GM13977 (cell line): ENCODE measurements at regions not wholly inside any gene's neighbourhood (a gene's known extent, or its start where the extent isn't known, plus 50 kb on each side); places are given as distances from the start of the nearest gene placed in this dataset.

Experiments
- DNase-seq: peaks from one replicate; pipeline ENCODE4 v3.0.0; 2012; ENCODE audit warnings: low spot score
- CTCF ChIP-seq: IDR thresholded peaks from 2 replicates; pipeline ENCODE4 v1.5.1; 2012; ENCODE audit warnings: mild to moderate bottlenecking, control low read depth; ENCODE audit not compliant: insufficient read depth; ENCODE audit errors: extremely low read depth, missing control alignments
- in situ Hi-C: fragments of 300-500 bp; cut with MboI; formaldehyde crosslinking; loops from one replicate; pipeline ENCODE4 v1.12.0; 2022; ENCODE audit warnings: low sequenced_read_pairs, low pct_unique_long_range_greater_than_20kb, mixed read lengths, inconsistent platforms; ENCODE audit not compliant: unreplicated experiment

DNA sequence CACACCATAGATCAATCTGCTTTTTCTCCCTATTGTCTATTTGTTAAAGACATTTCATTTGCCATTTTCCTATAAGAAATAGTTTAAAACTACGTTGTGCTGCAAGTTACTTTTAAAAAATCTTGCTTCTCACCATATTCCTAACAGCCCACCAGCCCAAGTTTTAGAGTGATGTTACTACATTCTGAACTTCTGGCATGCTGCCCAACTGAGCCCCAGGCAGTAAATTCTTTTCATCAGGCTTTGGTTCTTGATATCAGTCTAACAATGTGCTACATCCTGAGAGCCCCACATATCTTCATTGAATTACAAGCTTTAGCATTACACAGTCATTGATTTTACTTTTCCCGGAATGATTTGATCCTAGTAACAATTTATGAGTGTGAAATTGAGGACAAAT, 283.8 kb upstream of the IL1RAPL1 start:
- no peak for TF ChIP-seq CTCF
- in situ Hi-C loops = no loop called here

DNA sequence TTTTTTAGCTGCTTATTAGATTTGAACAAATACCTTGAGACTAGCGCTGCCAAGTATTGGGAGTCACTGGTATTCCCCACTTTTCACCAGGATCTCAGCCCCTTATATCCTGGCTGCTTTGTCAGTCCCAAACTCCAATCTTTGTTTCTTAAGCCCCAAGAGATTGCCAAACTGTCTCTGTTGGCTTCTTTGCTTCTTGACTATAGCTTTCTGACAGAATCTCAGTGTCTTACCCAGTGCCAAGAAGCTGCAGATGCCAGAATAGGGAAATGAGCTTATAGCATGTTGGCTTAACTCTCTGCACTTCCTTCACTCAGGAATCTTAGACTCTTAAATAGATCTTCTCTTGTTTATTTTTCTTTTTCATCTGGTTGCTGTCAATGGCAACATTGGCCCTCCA, 297.5 kb upstream of the DCAF8L1 start:
- TF ChIP-seq CTCF = no peak
- in situ Hi-C loops = no loop called here
- DNase-seq = no peak

More for the DNA sequence above, 283.8 kb upstream of the IL1RAPL1 start:
- DNase-seq = no peak

DNA sequence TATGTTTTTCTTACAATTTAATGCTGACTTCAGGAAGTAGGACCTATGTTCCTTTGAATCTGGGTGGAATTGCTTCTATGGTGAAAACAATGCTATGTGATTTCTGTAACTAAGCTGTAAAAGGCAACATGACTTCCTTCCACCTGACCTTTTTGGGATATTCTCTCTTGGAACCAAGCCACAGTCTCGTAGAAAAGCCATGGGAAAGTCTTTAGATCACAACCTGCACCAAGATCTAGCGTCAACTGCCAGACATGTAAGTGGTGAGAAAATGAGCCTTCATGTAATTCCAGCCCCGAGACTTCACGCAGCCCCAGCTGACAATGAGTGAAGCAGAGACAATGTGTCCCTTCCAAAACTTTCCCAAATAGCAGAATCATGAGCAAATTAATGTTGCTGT, 297.0 kb upstream of the DCAF8L1 start:
- in situ Hi-C loops = no loop called here
- no peak for TF ChIP-seq CTCF
- DNase-seq = no peak

DNA sequence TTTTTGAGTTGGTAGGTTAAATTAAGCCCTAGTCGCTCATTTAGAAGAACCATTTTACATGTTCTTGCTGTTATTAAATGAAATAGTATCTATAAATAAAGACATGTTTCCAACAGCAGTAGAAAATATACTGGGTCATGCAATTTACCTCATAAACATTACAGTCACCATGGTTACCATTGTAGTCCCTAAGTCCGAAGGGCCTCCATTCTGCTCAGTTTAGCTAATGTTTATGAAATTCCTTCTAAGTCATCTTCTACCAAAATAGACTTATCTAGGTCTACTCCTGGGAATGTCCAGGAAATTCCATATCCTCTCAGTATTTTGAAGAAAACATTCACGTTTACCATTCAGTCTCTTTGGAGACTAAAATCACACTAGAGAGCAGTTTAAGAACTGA, 292.5 kb upstream of the DCAF8L1 start:
- in situ Hi-C loops = no loop called here
- no peak for DNase-seq
- TF ChIP-seq CTCF = no peak

DNA sequence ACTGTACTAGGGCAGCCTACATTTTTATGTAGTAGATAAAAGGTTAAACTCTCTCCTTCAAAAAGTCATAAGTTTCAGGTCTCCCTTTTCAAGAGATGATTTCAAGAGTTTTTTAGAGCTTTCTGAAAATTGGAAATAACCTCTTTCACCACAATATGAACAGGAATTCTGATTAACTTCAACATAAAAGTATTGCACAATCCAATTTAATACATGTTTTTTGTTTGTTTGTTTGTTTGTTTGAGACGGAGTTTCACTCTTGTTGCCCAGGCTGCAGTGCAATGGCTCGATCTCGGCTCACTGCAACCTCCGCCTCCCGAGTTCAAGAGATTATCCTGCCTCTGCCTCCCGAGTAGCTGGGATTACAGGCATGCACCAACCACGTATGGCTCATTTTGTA, 265.4 kb upstream of the DCAF8L1 start:
- in situ Hi-C loops = no loop called here
- TF ChIP-seq CTCF = no peak
- no peak for DNase-seq

GRCh38 chrX:28229217-28229616, 248.0 kb upstream of the DCAF8L1 start:
- no peak for TF ChIP-seq CTCF
- in situ Hi-C loops = no loop called here
- no peak for DNase-seq

GRCh38 chrX:28225513-28225912, 244.3 kb upstream of the DCAF8L1 start:
- in situ Hi-C loops = no loop called here
- TF ChIP-seq CTCF = no peak
- DNase-seq = no peak
